OCI-LY7 (cell line): ENCODE measurements at regions not wholly inside any gene's neighbourhood (a gene's known extent, or its start where the extent isn't known, plus 50 kb on each side); places are given as distances from the start of the nearest gene placed in this dataset.

ENCODE experiments used
- CTCF ChIP-seq: fragments of 200-600 bp; sonication (generic); conservative IDR thresholded peaks from 2 replicates; pipeline ENCODE4 v1.5.1; 2014; ENCODE audit warnings: mild to moderate bottlenecking, antibody characterized with exemption, low read length, moderate library complexity, mixed read lengths
- EZH2phosphoT487 ChIP-seq: fragments of 200-600 bp; sonication (generic); IDR thresholded peaks from 2 replicates; pipeline ENCODE4 v1.6.1; 2018; ENCODE audit warnings: low read depth, borderline replicate concordance, mild to moderate bottlenecking, mixed run types, antibody characterized with exemption, low read length, moderate library complexity, mixed read lengths

GRCh38 chrX:7316887-7317286, 168.9 kb upstream of the PUDP start:
- no peak for TF ChIP-seq CTCF
- TF ChIP-seq EZH2phosphoT487: no peak
